Gastrocnemius medialis (tissue), 4 donors: ENCODE measurements at regions not wholly inside any gene's neighbourhood (a gene's known extent, or its start where the extent isn't known, plus 50 kb on each side); places are given as distances from the start of the nearest gene placed in this dataset.

ENCODE experiments used
- ATAC-seq, 2 donors: fragments of 150-250 bp; one replicate each; pipeline ENCODE4 v1.9.1; 2016
- DNase-seq, 2 donors: peaks; one replicate each; pipeline ENCODE4 v3.0.0-alpha.2; 2019
- H3K27ac ChIP-seq, 4 donors: fragments of 200-600 bp; sonication (generic); 1 replicate in 1 of 4; 2 replicates in 3 of 4; pipeline ENCODE4 v1.5.1; 2016 to 2018; ENCODE audit warnings: mild to moderate bottlenecking in 2 of 4, moderate library complexity in 1 of 4
- H3K27me3 ChIP-seq, 3 donors: fragments of 200-600 bp; sonication (generic) in 2 of 3; 1 replicate in 1 of 3; 2 replicates in 2 of 3; pipeline versions ENCODE4 v1.5.1 to v1.6.0; 2016 to 2019; ENCODE audit warnings: mild to moderate bottlenecking in 1 of 3, moderate library complexity in 1 of 3
- H3K36me3 ChIP-seq, 2 donors: fragments of 200-600 bp; sonication (generic) in 1 of 2; one replicate each; pipeline ENCODE4 v1.5.1; 2017 to 2018
- H3K4me1 ChIP-seq, 2 donors: fragments of 200-600 bp; sonication (generic) in 1 of 2; one replicate each; pipeline ENCODE4 v1.5.1; 2016 to 2017; ENCODE audit warnings: mild to moderate bottlenecking in 2 of 2
- H3K4me3 ChIP-seq, 4 donors: fragments of 200-600 bp; sonication (generic) in 3 of 4; 1 replicate in 1 of 4; 2 replicates in 3 of 4; pipeline ENCODE4 v1.5.1; 2016 to 2019; ENCODE audit warnings: mild to moderate bottlenecking in 2 of 4
- H3K9me3 ChIP-seq, 3 donors: fragments of 200-600 bp; sonication (generic) in 2 of 3; 1 replicate in 1 of 3; 2 replicates in 2 of 3; pipeline ENCODE4 v1.5.1; 2016 to 2019
- POLR2A ChIP-seq, 2 donors: fragments of 450-650 bp; IDR thresholded peaks; one replicate each; pipeline ENCODE4 v1.6.1; 2017; ENCODE audit warnings: antibody characterized with exemption in 2 of 2, mild to moderate bottlenecking in 2 of 2, moderate library complexity in 2 of 2
- in situ Hi-C, 4 donors: fragments of 200-750 bp; cut with MboI; loops; one replicate each; pipeline versions ENCODE4 v1.15.0 to v1.8.0; 2017; ENCODE audit warnings: low sequenced_read_pairs in 4 of 4
- intact Hi-C: fragments of 100-400 bp; cut with DNase I; formaldehyde crosslinking; loops from one replicate; pipeline ENCODE4 v1.15.1; 2023; ENCODE audit warnings: low total_unique reads
- TF ChIP-seq, protein P1 (sequence below), 5 experiments: fragments of 450-650 bp in 3 of 5; fragments of 200-600 bp in 2 of 5; sonication (generic) in 2 of 5; IDR thresholded peaks in 4 of 5; conservative IDR thresholded peaks in 1 of 5; 1 replicate in 4 of 5; 2 replicates in 1 of 5; pipeline ENCODE4 v1.5.1; 2016 to 2019; ENCODE audit warnings: antibody characterized with exemption in 5 of 5, mild to moderate bottlenecking in 3 of 5, moderate library complexity in 3 of 5

DNA sequence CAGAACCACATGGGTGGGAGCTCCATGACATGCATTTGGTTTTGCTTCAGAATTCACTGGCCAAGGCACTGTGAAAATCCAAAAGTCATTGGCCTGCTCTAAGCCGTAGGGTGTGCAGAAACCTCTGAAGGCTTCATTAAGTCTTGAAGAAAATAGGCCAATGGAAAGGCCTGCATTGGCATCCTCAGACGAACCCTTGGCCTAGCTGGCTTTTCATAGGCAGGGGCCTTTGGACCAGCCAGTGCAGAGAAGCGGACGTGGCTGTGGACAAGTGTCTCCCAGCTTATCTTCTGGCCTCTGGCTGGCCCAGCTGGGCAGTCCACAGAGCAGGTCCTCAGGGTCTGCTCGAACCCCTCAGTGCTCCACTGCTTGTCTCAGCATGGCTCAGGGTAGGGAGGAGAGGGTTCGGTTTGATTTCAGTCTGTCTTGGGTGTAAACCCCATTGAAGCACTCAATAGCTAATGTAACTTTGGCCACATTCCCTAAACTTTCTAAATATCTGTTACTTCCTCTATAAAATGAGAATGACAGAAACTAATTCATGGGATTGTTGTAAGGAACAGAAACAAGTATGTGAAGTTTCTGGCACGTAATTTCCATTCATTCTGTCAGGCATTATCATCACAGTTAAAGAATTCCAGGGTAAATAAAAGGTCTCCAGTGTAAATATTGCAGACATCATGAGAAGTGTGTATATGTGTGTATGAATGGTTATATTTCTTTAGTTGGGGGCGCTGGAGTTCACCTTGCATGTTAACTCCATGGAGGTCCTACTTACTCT, 125.5 kb downstream of the TFCP2L1 start:
- in situ Hi-C loops, result no loop called here
- DNase-seq (no peak), ATAC-seq (no peak)
- no peaks in the 10 kb centered on the region for H3K36me3 ChIP-seq
- intact Hi-C loops, result no loop called here
- H3K27me3 ChIP-seq, result no peaks in the 10 kb centered on the region
- TF ChIP-seq POLR2A (IDR thresholded peaks at IDR 0.05), result no peak
- TF ChIP-seq, protein P1, sequence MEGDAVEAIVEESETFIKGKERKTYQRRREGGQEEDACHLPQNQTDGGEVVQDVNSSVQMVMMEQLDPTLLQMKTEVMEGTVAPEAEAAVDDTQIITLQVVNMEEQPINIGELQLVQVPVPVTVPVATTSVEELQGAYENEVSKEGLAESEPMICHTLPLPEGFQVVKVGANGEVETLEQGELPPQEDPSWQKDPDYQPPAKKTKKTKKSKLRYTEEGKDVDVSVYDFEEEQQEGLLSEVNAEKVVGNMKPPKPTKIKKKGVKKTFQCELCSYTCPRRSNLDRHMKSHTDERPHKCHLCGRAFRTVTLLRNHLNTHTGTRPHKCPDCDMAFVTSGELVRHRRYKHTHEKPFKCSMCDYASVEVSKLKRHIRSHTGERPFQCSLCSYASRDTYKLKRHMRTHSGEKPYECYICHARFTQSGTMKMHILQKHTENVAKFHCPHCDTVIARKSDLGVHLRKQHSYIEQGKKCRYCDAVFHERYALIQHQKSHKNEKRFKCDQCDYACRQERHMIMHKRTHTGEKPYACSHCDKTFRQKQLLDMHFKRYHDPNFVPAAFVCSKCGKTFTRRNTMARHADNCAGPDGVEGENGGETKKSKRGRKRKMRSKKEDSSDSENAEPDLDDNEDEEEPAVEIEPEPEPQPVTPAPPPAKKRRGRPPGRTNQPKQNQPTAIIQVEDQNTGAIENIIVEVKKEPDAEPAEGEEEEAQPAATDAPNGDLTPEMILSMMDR (IDR thresholded peaks at IDR 0.05 in 4 of 5, conservative IDR thresholded peaks at IDR 0.05 in 1 of 5), result no peak
- no peaks in the 10 kb centered on the region for H3K9me3 ChIP-seq
- H3K27ac ChIP-seq, result no peak overlapping the region
- H3K4me3 ChIP-seq, result no peak overlapping the region
- H3K4me1 ChIP-seq, result no peaks in the 10 kb centered on the region

GRCh38 chr2:121160366-121160765, 124.6 kb downstream of the TFCP2L1 start:
- H3K4me3 ChIP-seq, result no peak overlapping the region
- TF ChIP-seq, protein P1 (IDR thresholded peaks at IDR 0.05 in 4 of 5, conservative IDR thresholded peaks at IDR 0.05 in 1 of 5), result no peak
- no peak for TF ChIP-seq POLR2A (IDR thresholded peaks at IDR 0.05)
- ATAC-seq (no peak), DNase-seq (no peak)
- H3K9me3 ChIP-seq, result no peaks in the 10 kb centered on the region
- no peaks in the 10 kb centered on the region for H3K4me1 ChIP-seq
- in situ Hi-C loops, result no loop called here
- intact Hi-C loops, result no loop called here
- no peaks in the 10 kb centered on the region for H3K36me3 ChIP-seq
- H3K27me3 ChIP-seq, result no peaks in the 10 kb centered on the region
- H3K27ac ChIP-seq, result no peak overlapping the region

DNA sequence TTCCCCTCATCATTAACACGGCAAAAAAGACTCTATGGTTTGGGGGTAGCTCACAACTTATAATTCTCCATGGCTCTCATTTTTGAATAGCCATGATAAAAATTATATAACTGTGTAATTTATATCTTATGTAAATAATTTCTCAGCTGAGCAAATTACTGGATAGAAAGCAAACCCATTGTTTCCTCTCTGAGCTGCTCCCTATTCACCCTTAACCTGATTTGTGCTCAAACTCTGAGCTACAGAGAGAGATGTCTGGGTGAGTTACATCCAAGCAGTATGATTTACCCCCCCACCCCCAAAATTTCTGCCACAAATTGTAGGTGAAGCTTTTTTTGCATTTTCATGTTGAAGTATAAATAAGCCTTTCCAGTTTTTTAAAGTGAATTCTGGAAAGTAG, 123.7 kb downstream of the TFCP2L1 start:
- DNase-seq (no peak), ATAC-seq (no peak)
- no peak for TF ChIP-seq POLR2A (IDR thresholded peaks at IDR 0.05)
- TF ChIP-seq, protein P1 (IDR thresholded peaks at IDR 0.05 in 4 of 5, conservative IDR thresholded peaks at IDR 0.05 in 1 of 5), result no peak
- H3K4me1 ChIP-seq, result no peaks in the 10 kb centered on the region
- H3K36me3 ChIP-seq, result no peaks in the 10 kb centered on the region
- H3K27ac ChIP-seq, result no peak overlapping the region
- no peaks in the 10 kb centered on the region for H3K9me3 ChIP-seq
- H3K27me3 ChIP-seq, result no peaks in the 10 kb centered on the region
- in situ Hi-C loops (no loop called here), intact Hi-C loops (no loop called here)
- H3K4me3 ChIP-seq, result no peak overlapping the region

DNA sequence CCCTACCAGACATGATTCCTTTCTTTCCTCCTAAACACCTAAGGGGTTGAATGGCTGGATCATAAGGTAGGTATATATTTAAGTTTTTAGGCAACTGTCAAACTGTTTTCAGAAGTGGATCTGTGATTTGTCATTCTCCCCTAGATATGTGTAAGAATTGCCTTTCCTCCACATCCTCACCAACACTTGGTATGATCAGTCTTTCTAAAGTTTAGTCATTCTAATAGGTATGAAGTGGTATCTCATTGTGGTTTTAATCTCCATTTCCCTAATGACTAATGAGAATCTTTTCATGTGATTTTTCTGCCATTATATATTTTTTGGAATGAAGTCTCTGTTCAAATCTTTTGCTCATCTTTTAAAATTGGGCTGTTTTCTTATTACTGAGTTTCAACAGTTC, 122.1 kb downstream of the TFCP2L1 start:
- no peak overlapping the region for H3K4me3 ChIP-seq
- no peaks in the 10 kb centered on the region for H3K27me3 ChIP-seq
- in situ Hi-C loops, result no loop called here
- H3K9me3 ChIP-seq, result no peaks in the 10 kb centered on the region
- H3K4me1 ChIP-seq, result no peaks in the 10 kb centered on the region
- TF ChIP-seq POLR2A (IDR thresholded peaks at IDR 0.05), result no peak
- TF ChIP-seq, protein P1 (IDR thresholded peaks at IDR 0.05 in 4 of 5, conservative IDR thresholded peaks at IDR 0.05 in 1 of 5), result no peak
- H3K27ac ChIP-seq, result no peak overlapping the region
- ATAC-seq (no peak), DNase-seq (no peak)
- H3K36me3 ChIP-seq, result no peaks in the 10 kb centered on the region
- intact Hi-C loops, result no loop called here

DNA sequence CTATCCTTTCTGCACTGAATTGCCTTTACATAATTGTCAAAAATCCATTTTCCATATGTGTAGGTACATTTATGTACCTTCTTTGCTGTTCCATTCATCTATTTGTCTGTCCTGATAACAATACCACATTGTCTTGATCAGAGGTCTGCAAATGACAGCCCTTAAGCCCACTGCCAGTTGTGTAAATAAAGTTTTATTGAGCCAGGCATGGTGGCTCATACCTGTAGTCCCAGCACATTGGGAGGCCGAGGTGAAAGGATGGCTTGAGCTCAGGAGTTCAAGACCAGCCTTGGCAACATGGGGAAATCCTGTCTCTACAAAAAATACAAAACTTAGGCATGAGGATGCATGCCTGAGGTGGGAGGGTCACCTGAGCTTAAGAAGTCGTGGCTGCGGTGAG, 121.0 kb downstream of the TFCP2L1 start:
- intact Hi-C loops (no loop called here), in situ Hi-C loops (no loop called here)
- no peak for ATAC-seq
- H3K36me3 ChIP-seq, result no peaks in the 10 kb centered on the region
- TF ChIP-seq POLR2A (IDR thresholded peaks at IDR 0.05), result no peak
- TF ChIP-seq, protein P1 (IDR thresholded peaks at IDR 0.05 in 4 of 5, conservative IDR thresholded peaks at IDR 0.05 in 1 of 5), result no peak
- no peaks in the 10 kb centered on the region for H3K4me1 ChIP-seq
- no peak for DNase-seq
- H3K4me3 ChIP-seq, result no peak overlapping the region
- no peak overlapping the region for H3K27ac ChIP-seq
- H3K27me3 ChIP-seq, result no peaks in the 10 kb centered on the region
- no peaks in the 10 kb centered on the region for H3K9me3 ChIP-seq
